Lung microvascular endothelial cell (primary cell): ENCODE measurements at regions not wholly inside any gene's neighbourhood (a gene's known extent, or its start where the extent isn't known, plus 50 kb on each side); places are given as distances from the start of the nearest gene placed in this dataset.
"Not testable (repeated sequence)": the region's sequence is repeated elsewhere in the genome, so short reads cannot be mapped to it uniquely, and the experiment has no call there.

Source experiments
- DNase-seq, 2 donors: peaks; one replicate each; pipeline versions ENCODE4 v3.0.0 to v3.0.0-alpha.2; 2010; ENCODE audit warnings: low read depth in 2 of 2

DNA sequence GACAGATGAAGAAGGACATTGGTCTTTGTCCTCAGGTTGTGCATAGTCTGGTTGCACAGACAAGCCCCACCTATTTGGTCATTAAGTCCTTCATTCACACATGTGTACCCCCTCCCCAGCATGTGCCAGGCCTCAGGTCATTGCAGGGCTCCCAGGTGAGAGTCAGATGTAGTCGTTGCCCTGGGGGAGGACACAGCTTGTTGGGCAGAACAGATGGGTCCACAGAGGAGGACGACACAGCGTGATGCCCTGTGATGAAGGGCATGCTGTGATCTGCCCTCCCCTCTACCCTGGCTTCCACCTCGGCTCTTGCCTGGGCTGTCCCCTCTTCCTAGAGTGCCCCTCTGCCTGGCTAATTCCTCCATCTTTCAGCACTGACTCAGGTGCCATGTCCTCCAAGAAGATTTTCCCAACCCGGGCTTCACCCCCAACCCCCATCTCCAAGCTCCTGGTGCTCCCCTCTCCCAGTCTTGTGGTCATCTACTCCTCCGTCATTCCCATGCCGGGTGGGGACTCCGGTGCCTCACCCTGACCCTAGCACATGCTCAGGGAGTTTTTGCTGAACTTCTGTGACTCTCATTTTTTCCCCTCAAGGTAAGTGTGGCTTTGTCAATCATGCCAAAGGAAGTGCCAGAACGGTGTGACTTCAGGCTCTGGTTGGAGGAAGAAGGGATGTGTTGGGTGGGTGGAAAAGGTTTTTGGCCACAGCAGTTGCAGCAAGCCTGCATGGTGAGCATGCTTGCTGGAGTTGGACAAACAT is 220.5 kb downstream of the FOXD2 start:
- no peak for DNase-seq

DNA sequence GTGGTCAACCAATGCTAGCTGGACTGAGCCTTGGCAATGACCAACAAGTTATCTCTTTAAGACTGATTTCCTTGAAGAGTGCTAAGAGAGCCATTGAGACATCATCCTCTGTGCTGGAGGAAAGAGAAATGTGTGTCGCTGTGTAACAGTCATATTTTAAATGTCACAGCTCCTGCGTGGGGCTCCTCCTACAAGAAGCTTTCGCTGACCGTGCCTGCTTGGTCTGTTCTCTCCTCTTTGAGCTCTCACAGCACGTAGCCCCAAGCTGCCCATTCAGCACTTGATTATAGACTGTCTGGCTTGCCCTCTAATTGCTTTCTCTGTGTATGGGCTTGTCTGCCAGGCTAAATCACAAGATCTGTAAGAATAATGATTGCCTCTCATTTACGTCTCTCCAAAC is 221.3 kb downstream of the FOXD2 start:
- DNase-seq: no peak

DNA sequence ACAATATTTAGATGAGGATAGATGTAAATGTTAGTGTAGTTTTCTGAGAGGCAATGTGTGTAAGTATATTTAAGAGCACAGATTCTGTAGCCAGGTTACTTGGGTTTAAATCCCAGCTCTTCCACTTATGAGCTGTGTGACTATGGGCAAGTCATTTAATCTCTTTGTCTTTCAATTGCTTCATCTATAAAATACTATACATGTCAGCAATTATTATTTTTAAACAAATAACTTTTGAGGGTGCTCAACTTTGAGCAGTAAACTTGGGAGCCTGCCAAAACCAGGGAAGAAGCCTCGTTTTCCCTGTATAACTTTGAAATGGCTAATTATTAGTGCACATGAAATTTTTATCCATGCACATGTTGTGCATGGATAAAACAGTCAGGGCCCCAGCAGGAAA is 222.8 kb downstream of the FOXD2 start:
- DNase-seq: no peak

DNA sequence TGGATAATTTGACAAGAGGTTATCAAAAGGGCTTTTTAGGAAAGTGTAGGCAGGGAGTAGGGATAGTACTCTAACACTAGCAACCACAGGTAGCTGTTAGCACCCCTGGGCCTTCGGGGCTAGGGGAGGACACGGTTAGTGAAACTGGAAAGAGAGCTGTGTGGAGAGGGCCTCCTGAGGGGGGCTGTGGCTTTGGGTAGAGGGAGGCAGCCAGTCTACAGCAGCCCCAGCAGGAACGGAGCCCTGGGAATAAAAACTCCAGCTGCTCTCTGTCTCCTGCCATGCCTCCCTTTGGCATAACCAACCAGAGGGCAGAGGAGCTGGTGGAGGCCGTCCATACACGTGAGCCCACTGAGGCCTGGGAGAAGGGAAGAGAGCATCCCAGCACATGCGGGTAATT is 223.2 kb downstream of the FOXD2 start:
- no peak for DNase-seq

DNA sequence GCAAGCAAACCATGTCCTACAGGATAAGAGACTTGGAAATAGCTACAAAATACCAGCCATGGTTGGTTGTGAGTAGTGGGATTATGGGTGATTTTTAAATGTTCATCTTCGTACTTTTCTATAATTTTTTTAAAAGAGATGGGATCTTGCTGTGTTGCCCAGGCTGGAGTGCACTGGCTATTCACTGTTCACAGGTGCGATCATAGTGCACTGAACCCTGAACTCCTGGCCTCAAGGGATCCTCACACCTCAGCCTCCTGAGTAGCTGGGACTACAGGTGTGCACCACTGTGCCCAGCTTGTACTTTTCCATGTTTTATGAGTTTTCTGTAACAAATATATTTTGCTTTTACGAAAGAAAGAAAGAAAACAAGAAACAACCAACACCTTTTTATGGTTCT is 224.2 kb downstream of the FOXD2 start:
- no peak for DNase-seq

DNA sequence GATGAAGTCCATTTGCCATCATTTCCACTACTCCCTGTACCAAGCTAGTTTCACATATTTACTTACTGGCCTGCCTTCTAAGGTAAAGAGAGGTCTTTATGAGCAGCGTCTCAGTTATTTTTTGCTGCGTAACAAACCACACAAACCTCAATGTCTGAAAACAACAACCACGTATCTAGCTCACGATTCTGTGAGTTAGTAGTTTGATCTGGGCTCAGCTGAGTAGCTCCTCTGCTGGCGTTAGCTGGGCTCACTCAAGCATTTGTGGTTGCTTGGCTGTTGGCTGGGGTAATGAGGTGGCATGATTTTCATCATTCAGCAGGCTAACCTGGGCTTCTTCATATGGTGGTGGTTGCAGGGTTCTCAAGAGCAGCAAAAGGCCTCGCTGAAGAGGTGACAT is 225.4 kb downstream of the FOXD2 start:
- no peak for DNase-seq

DNA sequence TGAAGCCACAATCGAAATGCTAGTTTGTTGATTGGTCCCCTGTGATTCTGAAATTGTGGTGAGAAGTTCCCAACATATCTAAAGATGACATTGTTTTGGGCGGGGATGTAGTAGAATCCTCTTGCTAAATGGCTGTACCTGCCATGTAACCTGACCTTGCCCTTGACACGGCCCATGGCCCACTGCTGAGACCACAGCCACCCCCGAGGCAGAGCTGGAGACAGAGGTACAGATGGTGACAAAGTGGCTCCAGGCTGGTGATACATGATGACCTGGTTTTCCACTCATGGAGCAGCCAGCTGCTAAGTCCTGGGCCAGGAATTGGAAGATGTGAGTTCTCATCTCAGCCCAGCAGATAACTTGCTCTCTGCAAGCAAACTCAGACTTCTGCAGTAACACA is 226.5 kb downstream of the FOXD2 start:
- DNase-seq: no peak

DNA sequence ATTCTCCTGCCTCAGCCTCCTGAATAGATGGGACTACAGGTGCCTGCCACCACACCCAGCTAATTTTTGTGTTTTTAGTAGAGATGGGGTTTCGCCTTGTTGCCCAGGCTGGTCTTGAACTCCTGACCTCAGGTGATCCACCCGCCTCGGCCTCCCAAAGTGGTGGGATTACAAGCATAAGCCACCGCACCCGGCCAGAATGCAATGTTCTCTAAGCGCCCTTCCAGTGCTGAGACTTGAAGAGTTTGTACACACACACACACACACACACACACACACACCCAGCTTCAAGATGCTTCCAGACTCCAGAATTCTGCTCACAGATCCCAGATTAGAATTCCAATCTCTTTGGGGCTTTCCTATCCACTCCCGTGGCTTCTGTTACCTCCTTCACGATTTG is 227.1 kb downstream of the FOXD2 start:
- DNase-seq: not testable (repeated sequence)

DNA sequence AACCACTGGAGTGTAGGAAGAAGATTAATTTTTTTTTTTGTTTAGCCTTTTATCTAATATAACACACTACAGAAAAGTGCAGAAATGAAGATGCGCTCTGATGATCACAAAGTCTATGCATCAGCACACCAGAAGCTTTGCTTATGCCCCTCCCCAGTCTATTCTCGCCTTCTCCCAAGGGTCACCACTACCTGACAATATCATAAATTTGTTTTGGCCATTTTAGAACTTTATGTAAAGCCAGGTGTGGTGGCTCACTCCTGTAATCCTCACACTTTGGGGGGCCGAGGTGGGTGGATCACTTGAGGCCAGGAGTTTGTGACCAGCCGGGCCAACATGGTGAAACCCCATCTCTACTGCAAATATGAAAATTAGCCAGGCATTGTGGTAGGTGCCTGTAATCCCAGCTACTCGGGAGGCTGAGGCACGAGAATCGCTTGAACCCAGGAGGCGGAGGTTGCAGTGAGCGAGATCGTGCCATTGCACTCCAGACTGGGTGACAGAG is 231.3 kb downstream of the FOXD2 start:
- no peak for DNase-seq

DNA sequence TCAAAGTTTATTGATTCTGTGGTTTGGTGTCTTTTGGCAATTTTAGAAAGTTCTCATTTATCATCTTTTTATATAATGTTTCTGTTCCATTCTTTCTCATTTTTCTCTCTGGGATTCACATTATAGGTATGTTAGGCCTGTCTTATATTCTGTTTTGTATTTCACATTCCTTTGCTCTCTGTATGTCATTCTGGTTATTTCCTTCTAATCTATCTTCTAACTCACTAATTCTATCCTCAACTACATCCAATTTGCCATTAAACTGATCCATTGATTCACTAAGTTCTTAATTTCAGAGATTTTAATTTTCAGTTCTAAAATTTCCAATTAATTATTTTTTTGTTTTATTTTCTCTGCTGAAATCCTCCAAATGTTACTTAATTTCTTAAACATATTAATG is 234.8 kb downstream of the FOXD2 start:
- DNase-seq: no peak

DNA sequence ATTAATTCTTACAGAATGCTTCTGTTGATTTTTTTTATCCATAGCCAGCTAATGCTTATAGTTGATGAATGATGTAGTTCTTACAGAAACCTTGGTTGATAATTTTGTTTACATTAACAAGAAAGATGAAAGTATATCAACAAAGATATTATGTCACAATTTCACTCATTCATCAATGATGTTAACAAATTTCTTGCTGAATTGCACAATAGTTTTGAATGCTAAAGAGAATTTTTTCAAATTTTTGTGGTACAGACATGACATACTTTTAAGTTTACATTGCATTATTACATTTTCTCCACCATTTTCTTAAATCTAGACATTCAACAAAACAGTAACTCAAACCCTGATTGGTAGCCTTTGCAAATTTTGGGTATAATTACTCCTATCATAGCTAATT is 236.3 kb downstream of the FOXD2 start:
- DNase-seq: no peak

DNA sequence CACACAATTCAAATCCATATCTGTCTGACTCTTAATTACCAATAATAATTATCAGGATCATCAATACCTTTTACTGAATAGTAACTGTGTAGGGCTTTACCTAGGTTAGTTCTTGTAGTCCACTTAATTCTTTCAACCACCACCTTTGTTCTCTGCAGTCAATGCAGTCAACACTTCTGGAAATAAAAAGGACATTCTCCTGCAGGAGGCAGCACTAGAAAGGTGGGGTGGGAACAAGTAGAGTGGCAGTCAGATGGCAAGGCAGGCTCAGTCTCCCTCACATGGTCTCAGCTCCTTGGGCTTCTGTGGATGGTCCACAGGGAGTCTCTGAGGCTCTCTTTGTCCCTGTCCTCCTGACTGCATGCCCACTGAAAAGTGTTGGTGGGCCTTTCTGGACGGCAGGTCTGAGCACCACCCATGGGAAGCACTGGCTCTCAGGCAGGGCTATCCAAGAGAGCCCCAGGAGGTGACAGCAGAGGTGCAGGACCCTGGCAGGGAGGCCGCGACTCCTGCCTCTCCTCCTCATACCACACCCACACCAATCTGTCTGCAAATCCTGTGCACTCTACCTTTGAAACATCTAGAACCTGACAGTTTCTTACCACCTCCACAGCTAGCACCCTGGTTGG is 237.3 kb downstream of the FOXD2 start:
- no peak for DNase-seq

DNA sequence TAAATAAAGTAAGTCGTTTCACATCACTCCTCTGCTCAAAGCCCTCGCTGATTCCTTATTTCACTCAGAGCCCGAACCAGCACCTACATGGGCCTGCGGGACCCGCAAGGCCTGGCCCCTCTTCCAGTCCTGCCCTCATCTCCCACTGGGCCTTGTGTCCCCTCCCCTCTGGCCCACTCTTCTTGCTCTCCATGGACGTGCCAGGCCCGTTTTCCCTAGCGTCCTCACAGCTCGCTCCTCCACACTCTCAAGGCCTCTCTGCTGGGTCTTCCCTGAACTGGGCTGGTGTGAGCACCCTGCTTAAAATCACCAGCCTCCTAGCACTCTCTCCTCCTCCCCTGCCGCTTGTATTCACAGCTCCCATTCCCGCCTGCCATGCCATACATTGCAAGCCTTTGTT is 237.9 kb downstream of the FOXD2 start:
- no peak for DNase-seq

DNA sequence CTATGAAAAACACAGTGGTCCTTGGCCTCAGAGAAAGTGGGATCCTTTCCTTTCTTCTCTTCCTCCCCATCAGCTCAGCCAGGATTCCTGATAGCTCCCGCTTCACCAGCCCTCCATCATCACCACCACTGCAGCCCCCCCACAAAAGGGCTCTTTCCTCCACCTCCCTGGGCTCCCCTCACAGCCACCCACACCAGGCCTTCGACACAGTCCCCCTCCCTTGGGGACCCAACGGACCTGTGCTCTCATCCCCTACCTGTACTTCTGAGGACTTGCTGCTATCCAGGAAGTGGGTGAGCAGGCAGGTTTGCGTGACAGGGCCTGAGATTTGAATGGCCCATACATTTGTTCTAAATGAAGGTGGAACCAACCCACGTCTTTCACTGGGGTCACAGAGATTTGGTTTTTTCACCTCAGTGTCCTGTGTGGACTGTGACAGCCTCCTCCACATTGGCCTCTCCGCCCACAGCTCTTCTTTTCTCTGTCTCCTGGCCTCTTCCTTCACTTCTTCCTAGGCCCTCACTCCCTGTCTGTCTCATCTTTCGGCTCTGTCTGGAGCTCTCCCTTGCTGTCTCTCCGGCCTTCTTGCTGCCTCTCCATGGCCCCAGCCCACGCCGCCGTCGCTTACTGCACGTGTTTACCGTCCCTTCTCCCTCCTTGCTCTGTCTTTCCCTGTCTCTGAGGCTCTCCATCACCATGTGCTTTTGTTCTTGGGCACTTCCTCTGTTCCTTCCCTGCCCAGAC is 238.6 kb downstream of the FOXD2 start:
- no peak for DNase-seq

DNA sequence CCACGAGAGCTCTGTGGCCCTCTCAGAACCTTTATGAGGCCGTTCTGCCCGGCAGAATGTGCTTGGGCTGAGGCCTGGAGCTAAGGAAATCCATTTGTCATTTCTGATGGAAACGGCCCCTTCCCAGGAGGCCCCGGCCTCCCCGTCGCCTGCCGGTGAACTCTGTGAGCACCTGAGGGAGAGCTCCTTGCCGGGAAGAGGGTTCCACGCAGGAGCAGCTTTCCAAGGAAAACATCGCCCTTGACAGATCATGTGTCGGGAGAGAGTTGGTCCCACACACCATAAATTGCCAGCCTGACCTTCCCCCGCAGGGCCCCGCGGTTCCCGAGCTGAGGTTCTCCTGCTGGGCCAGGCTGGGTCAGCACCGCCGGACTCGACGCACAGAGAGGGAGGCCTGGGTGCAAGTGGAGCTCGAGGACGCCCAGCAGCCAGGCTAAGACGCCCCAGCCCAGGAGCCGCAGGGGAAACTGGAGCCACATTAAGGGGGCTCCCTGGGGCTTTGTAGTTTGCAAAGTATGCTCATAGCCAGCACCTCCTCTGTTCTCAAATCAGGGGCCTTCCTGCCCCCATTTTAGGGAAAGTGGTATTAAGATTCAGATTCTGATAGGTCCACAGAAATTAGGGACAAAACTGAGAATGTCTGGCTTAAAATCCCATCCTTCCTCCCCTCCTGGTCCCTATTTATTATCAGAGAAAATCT is 239.5 kb downstream of the FOXD2 start:
- DNase-seq: no peak

DNA sequence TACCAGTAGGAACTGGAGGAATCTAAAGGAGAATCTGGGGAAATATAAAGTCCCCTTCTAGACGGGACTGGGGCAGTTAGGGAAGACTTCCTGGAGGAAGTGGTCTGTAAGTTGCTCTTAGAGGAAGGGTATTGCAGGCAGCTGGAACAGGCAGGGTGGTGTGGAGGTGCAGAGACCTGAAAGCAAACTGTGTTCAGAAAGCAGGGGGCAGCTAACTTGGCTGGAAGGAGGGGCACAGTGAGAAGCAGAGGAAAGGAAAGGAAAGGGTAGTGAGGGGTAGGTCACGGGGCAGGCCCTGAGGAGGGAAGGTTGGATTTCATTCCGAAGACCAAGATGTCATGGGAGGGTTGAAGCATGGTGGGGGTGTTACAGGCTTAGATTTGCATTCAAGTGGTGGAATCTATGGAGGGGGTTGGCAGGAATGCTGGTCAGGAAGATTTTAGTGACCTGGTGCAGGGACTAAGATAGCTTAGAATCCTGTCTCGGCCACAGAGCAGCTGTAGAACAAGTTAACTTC is 240.7 kb downstream of the FOXD2 start:
- DNase-seq: no peak

DNA sequence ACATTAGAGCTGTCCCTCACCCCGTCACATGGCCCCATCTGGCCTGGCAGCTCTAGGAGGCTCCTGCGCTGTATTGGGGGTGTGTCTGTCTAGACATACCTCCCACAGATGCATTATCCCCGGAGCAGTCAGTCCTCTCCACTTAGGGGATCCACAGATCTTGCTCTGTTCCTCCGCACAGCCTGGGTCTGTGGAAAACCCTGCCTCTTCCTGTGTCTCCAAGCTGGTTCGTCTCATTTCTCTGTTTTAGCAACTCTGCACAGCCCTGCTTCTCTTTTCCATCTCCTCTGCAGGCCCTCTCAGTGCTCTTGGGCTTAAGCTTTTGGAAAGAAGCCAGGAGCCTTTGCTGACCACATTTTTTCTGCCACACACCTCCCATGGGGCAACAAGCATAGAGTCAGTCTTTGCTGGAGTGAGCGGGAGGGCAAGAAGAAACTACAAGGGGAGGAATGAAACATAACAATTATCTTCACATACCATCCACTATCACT is 241.5 kb downstream of the FOXD2 start:
- no peak for DNase-seq

DNA sequence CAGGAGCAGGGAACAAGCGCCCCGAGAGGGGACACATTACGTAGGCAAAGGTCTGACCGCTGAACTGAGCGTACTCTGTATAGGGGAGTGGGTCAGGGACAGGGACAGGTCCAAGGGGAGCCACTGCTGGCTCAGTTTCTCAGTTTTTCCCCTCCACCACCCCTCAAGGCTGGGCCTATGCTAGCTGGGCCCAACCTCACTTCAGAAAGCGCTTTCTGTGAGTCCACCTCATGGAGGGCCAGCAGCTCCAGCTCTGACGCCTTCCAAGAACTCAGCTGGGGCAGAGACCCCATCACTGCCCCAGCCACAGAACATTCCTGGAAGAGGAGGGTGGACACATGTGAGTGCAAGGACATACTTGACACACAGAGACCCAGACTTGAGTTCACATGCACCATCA is 242.0 kb downstream of the FOXD2 start:
- DNase-seq: no peak

DNA sequence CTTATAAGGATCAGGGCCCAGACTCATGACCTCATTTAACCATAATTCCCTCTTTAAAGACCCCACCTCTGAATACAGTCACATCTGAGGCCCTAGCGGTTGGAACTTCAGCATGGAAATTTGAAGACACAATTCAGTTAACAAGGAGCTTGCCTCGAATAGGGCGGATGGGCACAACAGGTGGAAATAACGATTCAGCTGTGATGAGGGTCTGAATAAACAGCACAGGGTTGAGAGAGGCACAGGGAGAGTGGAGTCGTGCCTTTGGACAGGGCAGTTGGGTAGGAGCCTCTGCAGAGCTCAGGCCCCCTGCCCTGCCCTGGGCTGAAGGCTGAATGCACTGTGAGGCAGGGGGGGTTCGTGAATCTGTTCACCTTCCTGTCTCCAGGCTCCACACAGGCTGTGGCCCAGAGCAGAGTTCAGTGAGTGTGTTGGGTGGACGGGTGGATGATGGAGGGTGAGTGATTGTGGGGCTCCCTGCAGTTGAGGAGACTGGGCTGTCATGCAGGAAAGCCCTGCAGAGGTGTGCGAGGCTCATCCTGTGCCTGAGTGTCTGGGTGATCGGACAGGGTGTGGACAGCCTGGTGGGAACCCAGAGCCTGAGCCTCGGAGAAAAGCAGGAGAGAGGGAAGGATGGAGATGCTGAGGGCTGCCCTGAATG is 243.1 kb downstream of the FOXD2 start:
- no peak for DNase-seq

DNA sequence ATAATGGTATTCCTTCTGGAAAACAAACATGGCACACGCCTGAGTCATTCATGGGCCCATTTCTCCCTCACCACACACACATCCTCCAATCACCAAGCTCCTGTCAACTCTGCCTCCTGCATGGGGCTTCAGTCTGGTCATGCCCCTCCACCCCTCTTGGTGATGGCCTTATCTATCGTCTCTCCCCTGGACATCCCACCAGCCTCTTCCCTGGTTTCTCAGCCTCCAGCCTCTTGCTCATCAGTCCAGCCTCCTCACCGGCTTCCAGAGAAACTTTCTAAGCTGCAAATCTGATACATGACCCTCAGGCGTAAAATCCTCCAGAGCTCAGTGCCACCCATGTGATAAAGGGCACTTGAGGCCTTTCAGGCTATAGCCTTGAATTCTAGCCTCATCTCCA is 243.9 kb downstream of the FOXD2 start:
- no peak for DNase-seq

DNA sequence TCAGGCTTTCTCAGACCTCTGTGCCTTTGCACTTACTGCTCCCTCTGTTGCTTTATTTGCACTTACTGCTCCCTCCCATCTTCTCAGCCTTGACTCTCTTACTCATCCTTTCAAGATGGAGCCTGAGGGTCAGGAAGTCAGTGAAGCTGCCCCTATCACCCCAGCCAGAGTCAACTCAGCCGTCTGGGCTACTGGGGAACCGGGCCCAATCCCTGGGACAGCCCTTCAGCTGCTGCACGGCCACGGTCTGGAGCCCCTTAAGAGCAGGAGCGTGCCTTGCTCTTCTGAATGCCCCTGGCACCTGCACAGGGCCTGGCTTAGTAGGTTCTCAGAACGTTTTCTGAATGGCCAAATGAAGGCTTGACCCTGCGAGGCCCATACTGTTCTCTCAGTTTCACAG is 244.4 kb downstream of the FOXD2 start:
- no peak for DNase-seq
